ENCODE measurements at regions not wholly inside any gene's neighbourhood (a gene's known extent, or its start where the extent isn't known, plus 50 kb on each side); places are given as distances from the start of the nearest gene placed in this dataset.

DNA sequence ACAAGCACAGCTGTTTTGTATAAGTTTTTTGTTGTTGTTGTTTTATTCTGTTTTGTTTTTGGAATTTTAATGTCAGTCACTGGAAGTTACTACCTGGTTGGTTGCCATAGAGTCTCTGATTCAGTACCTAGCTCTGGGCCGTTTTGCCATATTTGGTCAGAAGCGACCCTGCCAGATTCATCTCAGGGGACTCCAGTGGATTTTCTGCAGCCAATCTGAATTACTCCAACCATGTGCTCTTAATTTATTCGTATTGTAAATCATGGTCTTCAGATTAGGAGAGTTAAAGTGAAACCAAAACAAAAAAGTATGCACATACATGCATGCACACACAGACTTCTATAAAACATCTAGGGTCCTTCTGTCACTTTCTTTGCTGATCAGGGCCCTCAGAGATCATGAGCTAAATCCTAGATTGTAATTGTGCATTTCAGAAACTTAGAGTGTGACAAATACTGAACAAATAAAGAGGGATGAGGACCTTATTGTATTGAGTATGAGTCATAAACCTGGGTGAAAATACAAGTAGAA lies 317.4 kb upstream of the UBE2E3 start:
- FAIRE-seq (no peak), DNase-seq (ENCODE audit: insufficient read length, low spot score) (no peak)
- TF ChIP-seq, protein P1, sequence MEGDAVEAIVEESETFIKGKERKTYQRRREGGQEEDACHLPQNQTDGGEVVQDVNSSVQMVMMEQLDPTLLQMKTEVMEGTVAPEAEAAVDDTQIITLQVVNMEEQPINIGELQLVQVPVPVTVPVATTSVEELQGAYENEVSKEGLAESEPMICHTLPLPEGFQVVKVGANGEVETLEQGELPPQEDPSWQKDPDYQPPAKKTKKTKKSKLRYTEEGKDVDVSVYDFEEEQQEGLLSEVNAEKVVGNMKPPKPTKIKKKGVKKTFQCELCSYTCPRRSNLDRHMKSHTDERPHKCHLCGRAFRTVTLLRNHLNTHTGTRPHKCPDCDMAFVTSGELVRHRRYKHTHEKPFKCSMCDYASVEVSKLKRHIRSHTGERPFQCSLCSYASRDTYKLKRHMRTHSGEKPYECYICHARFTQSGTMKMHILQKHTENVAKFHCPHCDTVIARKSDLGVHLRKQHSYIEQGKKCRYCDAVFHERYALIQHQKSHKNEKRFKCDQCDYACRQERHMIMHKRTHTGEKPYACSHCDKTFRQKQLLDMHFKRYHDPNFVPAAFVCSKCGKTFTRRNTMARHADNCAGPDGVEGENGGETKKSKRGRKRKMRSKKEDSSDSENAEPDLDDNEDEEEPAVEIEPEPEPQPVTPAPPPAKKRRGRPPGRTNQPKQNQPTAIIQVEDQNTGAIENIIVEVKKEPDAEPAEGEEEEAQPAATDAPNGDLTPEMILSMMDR (IDR thresholded peaks at IDR 0.05; ENCODE audit: insufficient read depth, missing control alignments) = no peak

DNA sequence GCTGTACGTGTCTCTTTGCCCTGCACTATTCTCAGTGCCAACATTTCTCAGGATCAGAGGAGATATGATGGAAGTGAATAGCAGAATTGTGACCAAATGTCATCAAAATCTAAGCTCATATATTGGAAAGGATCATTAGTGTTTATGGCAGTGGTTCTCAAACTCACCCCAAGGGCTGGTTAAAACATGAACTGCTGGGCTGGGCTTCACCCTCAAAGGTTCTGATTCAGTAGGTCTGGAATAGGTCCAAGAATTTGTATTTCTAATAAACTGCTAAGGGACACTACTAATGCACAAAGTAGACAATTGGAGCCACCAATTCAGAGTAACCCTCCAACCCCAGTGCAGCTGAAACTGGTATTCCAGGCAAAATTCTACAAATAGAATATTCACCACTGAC lies 317.9 kb upstream of the UBE2E3 start:
- FAIRE-seq = no peak

DNA sequence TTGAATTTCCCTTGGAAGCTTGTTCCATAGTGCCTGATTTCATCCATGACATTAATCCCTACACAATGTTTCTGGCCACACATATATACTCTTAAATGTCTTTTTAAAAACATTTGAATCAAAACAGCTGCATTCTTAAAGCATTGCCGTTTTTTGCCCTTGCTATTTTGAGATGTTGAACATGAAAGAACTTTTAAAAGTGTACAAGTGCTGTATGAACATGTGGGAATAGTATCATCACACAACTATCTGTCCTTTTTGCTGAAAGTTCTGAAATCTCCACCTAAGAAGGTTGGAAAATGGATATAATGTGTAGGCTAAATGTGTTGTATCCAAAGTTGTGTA lies 318.7 kb upstream of the UBE2E3 start:
- TF ChIP-seq, protein P1 (IDR thresholded peaks at IDR 0.05; ENCODE audit: insufficient read depth, missing control alignments) = no peak
- FAIRE-seq (no peak), DNase-seq (ENCODE audit: insufficient read length, low spot score) (no peak)

More for the DNA sequence above, 317.9 kb upstream of the UBE2E3 start:
- no peak for DNase-seq (ENCODE audit: insufficient read length, low spot score)
- TF ChIP-seq, protein P1 (IDR thresholded peaks at IDR 0.05; ENCODE audit: insufficient read depth, missing control alignments) = no peak

DNA sequence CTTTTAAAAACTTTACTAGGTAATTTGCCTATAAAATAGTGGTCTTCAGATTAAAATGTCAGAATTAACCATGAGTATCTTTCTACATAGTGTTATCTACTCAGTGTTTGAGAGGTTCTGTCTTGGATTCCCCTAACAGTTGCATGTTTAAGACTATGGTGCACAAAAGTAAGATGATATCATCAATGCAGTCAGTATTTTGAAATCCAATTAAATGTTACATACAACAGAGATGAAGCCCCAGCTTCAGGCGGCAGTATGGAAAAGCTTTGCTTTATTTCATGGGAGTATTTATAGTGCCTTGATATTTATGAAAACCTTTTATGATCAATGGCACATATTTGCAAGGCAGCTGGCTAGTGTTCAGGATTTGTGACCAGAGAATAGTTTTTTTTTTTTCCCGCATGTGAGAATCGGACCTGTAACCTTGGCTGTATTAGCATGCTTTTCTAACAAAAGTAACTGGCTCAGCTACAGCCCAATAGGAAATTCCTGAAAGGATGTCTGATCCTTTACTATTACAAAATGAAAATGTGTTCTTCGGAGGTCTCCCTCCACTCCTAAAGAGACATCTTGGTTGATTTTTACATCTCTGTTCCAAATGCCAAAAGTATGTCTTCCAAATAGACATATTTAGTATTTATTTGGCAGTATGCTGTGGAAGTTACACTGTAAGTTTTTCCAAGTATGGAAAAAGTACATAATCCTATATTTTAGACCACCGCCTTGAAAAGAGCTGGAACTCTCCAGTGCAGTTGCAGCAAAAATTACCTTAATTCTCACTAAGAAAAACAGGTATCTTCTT lies 319.3 kb upstream of the UBE2E3 start:
- DNase-seq (ENCODE audit: insufficient read length, low spot score) (no peak), FAIRE-seq (no peak)
- TF ChIP-seq, protein P1 (IDR thresholded peaks at IDR 0.05; ENCODE audit: insufficient read depth, missing control alignments) = no peak

DNA sequence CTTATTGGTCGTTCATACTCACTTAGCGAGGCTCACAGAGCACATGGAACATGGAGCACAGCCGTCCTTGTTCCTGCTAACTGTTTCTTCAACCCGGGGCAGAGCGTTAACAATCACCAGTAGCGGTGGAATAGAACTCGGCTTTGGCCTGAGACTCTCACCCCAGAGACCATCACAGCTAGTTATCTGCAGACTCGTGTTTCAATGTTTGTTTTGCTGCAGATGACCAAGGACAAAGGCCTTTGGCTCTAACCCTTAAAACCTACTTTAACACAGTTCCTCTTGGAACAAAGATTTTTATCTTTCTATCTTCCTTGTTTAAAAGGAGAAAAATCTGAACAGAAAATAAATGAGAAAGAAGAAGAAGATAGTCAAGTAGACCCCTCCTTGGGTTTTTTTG lies 320.2 kb upstream of the UBE2E3 start:
- TF ChIP-seq, protein P1 (IDR thresholded peaks at IDR 0.05; ENCODE audit: insufficient read depth, missing control alignments) = no peak
- FAIRE-seq = no peak

DNA sequence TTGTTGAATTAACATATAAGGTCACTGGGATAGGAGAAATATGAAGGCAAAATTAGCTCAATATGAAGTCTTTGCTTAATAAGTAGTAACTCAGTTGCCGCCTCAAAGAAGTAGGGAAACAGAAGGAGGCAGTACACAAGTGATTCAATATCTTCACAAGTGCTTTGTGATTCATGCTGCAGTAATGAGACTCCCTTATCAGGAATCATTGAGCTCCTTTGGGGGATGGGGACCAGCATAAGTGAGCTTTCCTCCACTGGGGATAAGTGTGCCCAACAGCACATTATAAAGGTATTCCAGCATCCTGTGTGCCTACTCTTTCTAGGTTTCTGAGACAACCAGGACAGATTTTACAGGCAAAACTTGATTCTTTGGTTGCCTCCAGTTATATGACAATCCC lies 323.4 kb upstream of the UBE2E3 start:
- no peak for DNase-seq (ENCODE audit: insufficient read length, low spot score)
- TF ChIP-seq, protein P1 (IDR thresholded peaks at IDR 0.05; ENCODE audit: insufficient read depth, missing control alignments) = no peak
- FAIRE-seq = no peak

More for the DNA sequence above, 320.2 kb upstream of the UBE2E3 start:
- DNase-seq (ENCODE audit: insufficient read length, low spot score) = no peak

DNA sequence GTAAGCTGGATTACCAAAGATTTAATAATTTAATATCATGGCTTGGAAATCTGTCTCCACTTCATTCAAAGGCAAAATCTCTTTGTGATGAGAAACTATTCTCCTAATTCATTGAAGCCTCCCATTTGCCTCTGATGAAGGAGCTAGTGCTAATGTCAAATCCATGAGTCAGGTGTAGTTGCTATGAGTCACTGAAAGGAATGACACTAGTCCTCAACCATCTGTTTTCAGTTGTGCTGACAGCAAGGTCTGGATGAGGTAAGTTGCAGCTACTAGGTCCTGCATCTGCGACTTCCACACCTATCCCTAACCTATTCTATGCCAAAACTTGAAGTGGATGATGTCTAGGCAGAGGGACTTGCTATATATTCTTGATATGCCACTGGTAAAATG lies 324.0 kb upstream of the UBE2E3 start:
- no peak for FAIRE-seq
- DNase-seq (ENCODE audit: insufficient read length, low spot score) = no peak
- TF ChIP-seq, protein P1 (IDR thresholded peaks at IDR 0.05; ENCODE audit: insufficient read depth, missing control alignments) = no peak

Data from D721Med (cell line).